ENCODE measurements at regions not wholly inside any gene's neighbourhood (a gene's known extent, or its start where the extent isn't known, plus 50 kb on each side); places are given as distances from the start of the nearest gene placed in this dataset.
"Not testable (repeated sequence)": the region's sequence is repeated elsewhere in the genome, so short reads cannot be mapped to it uniquely, and the experiment has no call there.

DNA sequence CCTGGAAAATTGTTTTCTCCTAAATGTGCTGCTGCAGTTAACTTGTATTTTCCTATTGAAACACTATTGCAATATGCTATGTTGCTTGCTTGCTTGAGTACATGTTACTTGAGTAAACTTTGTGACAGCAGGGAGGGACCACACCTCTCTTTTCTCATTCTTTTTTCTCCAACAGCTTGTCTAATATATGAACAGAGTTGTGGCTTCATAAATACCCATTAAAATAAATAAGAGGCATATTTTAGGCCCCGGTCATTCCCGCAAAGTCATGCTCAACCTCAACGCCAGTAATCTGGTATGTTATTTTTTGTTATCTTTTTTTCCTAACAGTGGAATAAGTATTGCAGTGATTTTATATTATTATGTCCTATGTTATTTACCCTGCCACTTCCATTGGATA lies 2408.6 kb downstream of the ARAP2 start:
- not testable (repeated sequence) for DNase-seq

DNA sequence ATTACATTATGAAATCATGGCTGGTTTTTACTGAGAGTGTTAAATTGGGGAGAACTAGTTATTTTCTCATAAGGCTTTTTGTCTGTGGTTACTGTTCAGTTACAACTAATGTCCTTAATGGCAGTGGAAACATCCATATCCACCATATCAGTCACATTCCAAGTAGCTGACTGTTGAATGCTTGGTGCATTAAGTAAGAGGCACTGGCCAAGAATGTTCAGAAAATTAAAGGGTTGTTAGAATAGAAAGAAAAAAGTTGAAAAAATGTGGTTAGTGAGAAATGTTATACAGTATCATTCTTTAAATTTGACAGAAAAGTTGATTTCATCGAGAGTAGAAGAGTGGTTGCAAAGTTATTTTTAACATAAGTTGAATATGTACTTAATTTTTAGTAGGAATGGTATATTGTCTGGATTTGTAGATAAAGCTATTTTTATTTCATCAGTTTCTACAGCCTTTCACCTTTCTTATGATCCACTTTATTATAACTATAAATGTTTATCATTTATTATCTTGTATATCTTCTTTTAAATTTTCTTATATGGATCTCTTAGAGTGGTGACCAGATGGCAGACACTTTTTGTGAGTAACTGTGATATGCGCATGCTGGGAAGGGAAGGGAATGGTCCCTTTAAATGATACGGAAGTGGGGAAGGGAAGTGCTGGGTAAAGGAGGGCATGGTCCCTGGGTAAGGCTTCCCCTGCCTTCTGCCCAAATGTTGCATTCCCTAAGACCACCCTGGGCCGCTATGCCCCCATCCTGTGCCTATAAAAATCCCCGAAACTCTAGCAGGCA lies 2407.1 kb downstream of the ARAP2 start:
- no peak for DNase-seq

DNA sequence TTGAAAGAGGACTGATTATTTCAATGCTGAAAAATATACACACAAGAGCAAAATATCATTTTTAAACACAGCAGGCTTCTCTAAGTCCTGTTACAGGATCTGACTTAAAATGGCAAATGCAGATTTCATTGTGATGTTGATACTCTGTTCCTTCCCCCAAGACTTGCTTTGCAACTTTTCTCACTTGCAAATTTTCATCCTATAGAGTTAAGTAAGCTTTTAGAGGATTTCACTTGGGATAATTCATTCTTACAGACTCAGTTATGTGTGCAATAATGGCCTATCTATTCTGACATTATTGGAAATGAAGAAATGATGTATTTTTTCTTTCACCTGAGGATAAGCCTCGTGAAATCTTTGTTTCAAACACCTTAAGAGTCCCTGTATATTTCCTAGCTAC lies 2403.2 kb downstream of the ARAP2 start:
- no peak for DNase-seq

- no peak for DNase-seq
Observed at GRCh38 chr4:33850371-33850902, 2393.9 kb downstream of the ARAP2 start.

- DNase-seq = not testable (repeated sequence)
Observed at GRCh38 chr4:33853670-33854069, 2390.6 kb downstream of the ARAP2 start.

GRCh38 chr4:33864290-33864859 lies 2379.9 kb downstream of the ARAP2 start:
- DNase-seq = no peak

- no peak for DNase-seq
Observed at GRCh38 chr4:33873791-33874190, 2370.5 kb downstream of the ARAP2 start.

DNA sequence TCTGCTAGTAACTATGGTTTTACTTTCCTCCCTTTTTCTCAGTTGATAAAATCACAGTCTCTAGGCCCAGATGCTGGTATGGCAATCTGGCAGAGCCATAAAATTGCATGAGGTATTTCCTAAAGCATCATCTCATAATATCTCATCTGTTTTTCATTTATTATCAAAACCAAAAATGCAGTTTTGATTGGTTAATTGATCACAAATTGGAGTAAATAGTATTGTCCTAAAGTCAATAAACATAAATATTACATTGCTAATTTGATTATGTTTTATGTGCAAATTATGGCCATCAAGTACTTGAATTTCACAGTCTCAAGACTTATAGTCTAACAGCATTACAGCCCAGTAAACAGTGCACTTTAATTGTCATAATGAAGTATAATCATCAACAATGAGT lies 2365.6 kb downstream of the ARAP2 start:
- no peak for DNase-seq

DNA sequence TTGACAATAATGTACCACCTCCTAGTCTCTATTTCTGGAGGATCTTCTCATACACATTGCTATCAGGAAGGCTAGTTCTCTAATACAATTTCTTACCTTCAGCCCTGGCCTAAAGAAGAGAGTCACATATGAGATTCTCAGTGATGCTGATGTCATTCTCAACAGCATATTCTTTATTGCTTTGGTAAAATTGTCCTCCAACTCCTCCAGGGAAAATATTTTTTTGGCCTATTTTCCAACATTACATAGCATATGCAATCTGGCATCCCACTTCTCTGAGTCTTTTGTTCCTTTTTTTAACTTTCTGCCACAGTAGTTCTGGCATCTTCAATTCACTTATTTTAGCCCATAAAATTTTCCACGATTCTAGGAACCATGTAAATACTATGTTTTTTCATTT lies 2363.1 kb downstream of the ARAP2 start:
- peak in 2 of 58 donors; percentile 9 to 26 for DNase-seq

DNA sequence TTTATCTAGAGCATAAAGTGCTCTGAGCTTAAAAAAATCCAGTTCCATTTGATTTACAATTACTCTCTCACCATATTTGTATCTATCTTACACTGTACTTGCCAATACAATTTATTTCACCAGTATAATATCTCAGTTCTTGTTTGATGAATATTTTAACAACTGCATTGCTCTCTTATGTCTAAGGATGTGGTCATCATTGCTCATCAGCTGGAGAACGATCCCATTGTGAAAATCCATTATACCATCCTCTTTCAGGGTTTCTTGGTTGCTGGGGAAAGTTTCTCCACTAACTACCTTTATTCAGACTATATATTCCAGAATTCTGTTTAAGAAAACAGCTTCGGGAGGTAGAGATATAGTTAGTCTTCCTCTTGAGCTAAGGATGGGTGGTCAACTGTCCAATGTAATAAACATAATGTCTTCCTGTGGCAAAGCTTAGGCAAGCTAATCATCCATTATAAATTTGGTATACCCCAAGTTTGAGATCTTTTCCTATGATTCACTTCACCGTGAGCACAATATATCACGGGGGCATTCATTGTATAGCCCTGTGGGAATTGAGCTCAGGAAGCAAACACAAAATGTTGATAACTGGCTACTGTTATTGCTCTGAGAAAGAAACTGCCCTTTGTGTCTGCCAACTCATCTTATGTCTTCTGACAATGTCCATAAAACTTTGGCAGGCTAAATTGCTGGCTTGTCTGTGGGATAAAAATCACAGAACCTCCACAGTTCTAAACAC lies 2361.9 kb downstream of the ARAP2 start:
- DNase-seq = no peak

GRCh38 chr4:33883111-33883510 lies 2361.2 kb downstream of the ARAP2 start:
- no peak for DNase-seq

DNA sequence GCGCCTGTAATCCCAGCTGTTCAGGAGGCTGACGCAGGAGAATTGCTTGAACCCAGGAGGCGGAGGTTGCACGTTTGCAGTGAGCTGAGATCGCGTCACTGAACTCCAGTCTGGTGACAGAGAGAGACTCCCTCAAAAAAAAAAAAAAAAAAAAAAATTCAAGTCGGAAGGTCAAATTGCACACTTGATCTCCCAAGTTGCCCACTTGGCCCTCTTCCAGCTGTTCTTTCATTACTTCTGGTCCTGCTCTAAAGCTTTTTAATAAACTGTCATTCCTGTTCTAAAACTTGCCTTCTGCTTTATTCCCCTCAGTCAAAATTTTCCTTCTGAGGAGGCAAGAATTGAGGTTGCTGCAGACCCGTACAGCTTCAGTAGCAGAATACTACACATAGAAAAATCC lies 2358.0 kb downstream of the ARAP2 start:
- no peak for DNase-seq

GRCh38 chr4:33890841-33891240 lies 2353.5 kb downstream of the ARAP2 start:
- no peak for DNase-seq

- no peak for DNase-seq
Observed at GRCh38 chr4:33911959-33912358, 2332.4 kb downstream of the ARAP2 start.

- DNase-seq = no peak
Observed at GRCh38 chr4:33914386-33914785, 2329.9 kb downstream of the ARAP2 start.

GRCh38 chr4:33923469-33923868 lies 2320.8 kb downstream of the ARAP2 start:
- DNase-seq = no peak

DNA sequence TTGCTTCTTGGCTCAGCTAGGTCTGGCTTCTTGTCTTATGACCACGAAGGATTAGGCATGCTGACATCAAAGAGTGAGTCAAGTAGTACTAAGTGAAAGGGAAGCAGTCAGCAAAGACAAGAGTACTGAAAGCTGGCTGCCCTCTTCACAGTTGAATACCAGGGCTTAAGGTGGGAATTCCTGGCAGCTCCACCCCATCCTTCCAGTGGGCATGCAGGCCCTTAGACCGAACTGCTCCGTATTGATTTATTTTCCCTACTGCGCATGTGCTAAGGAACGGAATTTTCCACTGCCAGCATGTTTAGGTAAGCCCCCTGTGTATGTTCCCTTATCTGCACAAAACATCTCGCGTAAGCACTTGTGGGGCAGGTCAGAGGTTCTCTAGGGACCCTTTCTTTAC lies 2320.1 kb downstream of the ARAP2 start:
- DNase-seq = no peak

GRCh38 chr4:33924811-33925210 lies 2319.5 kb downstream of the ARAP2 start:
- no peak for DNase-seq

DNA sequence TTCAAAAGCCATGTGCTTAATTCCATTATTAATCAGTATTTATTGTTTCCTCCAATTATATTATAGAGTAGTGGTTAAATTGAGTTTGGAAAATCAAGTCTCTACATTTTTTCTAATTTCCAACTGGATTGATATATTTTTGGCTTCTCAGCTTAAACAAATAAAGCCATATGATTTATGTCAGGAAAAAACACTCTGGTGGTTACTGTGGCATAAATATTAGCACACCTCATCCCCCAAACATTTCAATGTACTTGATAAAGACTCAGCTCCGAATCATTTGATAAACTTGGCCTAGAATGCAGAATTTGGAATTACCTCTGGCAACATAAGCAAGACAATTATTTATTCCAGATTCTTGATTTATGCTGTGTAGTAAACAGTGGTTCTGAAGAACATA lies 2313.8 kb downstream of the ARAP2 start:
- no peak for DNase-seq

GRCh38 chr4:33931026-33931425 lies 2313.3 kb downstream of the ARAP2 start:
- no peak for DNase-seq

DNA sequence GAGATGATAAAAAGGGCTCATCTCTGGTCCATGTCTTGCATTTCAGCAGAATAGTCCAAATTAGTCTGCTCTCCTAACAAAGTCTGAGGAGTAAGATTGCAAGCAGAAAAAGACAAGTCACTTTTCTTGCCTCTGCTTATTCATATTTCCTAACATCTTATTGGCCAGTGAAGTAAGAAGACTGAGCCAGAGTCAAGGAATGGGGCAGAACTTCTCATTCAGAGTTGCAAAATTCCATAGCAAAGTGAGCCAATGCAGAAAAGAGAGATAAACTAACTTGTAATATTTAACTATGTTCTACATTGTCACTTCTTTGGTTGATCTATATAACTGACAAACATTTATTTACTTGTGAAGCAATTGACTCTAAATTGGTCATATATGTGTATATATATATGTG lies 2304.0 kb downstream of the ARAP2 start:
- no peak for DNase-seq

DNA sequence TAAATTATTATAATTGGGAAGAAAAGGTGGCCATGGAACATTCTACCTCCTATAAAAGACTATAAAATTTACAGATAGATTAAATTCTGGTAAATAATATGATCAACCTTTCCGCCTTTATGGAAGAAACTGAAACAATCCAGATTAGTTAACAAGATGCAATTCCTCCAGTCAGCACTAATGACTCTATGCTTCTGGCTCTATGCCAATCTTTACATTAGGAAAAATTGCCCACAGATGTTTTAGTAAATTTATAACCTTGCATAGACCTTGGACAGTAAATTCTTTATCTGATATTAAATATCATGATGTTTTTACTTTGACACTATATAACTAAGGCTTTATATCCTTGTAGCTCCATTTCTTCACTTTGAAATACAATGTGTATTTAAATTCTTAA lies 2302.5 kb downstream of the ARAP2 start:
- DNase-seq = no peak
